Breast epithelium (tissue), 3 donors: ENCODE measurements at regions not wholly inside any gene's neighbourhood (a gene's known extent, or its start where the extent isn't known, plus 50 kb on each side); places are given as distances from the start of the nearest gene placed in this dataset.

Experiments used
- POLR2A ChIP-seq: fragments of 450-650 bp; IDR thresholded peaks from one replicate; pipeline ENCODE4 v1.6.1; 2016; ENCODE audit warnings: antibody characterized with exemption, mild to moderate bottlenecking, moderate library complexity
- POLR2AphosphoS5 ChIP-seq, 3 donors: sonication (generic); formaldehyde crosslinking; IDR thresholded peaks; one replicate each; pipeline ENCODE4 v1.6.1; 2017; ENCODE audit warnings: antibody characterized with exemption in 3 of 3
- TF ChIP-seq, protein P1 (sequence below), 3 donors: fragments of 450-650 bp; IDR thresholded peaks; one replicate each; pipeline ENCODE4 v1.5.1; 2016 to 2017; ENCODE audit warnings: antibody characterized with exemption in 3 of 3, mild to moderate bottlenecking in 3 of 3, moderate library complexity in 3 of 3

DNA sequence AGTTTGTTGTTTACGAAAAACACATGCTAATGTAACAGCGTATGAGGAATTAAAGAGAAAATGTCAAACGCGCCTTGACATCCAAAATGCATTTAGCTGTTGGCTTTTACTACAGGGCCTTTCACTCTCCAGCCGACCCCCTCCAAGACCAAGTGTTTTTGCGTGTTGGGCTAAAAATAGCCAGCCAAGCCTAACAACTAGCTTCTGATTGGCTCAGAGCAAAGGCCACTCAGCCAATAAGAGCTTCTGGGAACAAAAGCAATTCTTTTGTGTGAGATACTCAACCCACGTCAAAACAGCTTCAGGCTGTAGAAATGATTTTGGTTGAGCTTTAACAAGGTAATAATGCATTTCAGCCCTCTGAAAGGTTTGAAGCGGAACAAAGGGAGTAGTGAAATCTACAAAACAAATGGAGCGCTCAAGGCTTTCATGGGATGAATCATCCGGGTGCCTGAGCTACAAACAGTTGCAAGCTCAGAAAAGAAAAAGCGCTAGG lies 198.7 kb upstream of the DCN start:
- TF ChIP-seq POLR2AphosphoS5 (IDR thresholded peaks at IDR 0.05) (peak in 1 of 3 donors; percentile 33), POLR2A (no peak)
- TF ChIP-seq, protein P1, sequence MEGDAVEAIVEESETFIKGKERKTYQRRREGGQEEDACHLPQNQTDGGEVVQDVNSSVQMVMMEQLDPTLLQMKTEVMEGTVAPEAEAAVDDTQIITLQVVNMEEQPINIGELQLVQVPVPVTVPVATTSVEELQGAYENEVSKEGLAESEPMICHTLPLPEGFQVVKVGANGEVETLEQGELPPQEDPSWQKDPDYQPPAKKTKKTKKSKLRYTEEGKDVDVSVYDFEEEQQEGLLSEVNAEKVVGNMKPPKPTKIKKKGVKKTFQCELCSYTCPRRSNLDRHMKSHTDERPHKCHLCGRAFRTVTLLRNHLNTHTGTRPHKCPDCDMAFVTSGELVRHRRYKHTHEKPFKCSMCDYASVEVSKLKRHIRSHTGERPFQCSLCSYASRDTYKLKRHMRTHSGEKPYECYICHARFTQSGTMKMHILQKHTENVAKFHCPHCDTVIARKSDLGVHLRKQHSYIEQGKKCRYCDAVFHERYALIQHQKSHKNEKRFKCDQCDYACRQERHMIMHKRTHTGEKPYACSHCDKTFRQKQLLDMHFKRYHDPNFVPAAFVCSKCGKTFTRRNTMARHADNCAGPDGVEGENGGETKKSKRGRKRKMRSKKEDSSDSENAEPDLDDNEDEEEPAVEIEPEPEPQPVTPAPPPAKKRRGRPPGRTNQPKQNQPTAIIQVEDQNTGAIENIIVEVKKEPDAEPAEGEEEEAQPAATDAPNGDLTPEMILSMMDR (IDR thresholded peaks at IDR 0.05): no peak
